WTC11 (cell line): ENCODE measurements at regions not wholly inside any gene's neighbourhood (a gene's known extent, or its start where the extent isn't known, plus 50 kb on each side); places are given as distances from the start of the nearest gene placed in this dataset.

Experiments used
- ATAC-seq: fragments of 200-7000 bp; cut with Tn5 transposase; 2 replicates; pipeline ENCODE4 v1.10.0; 2021; ENCODE audit warnings: mild to moderate bottlenecking, moderate library complexity
- CTCF ChIA-PET: fragments of 300-600 bp; sonication (Branson Sonifier 250); formaldehyde crosslinking; loops from one replicate; lab custom pipeline; 2021; ENCODE audit warnings: antibody characterized with exemption; lab: Charles Lee
- POLR2A ChIA-PET: fragments of 350-600 bp; sonication (Branson Sonifier 250); formaldehyde crosslinking; loops from one replicate; lab custom pipeline; 2021; ENCODE audit warnings: antibody characterized with exemption; lab: Charles Lee
- DNase-seq: peaks from one replicate; pipeline ENCODE4 v3.0.0; 2021; ENCODE audit warnings: low spot score
- H3K27ac Mint-ChIP-seq: 2 replicates; pipeline ENCODE4 v1.8.0; 2021; ENCODE audit warnings: mixed read lengths
- H3K27me3 Mint-ChIP-seq: 2 replicates; pipeline ENCODE4 v1.8.0; 2021; ENCODE audit warnings: low read depth, mild to moderate bottlenecking, moderate library complexity, mixed read lengths
- H3K36me3 Mint-ChIP-seq: 2 replicates; pipeline ENCODE4 v1.8.0; 2021; ENCODE audit warnings: mixed read lengths
- H3K4me1 Mint-ChIP-seq: 2 replicates; pipeline ENCODE4 v1.8.0; 2022; ENCODE audit warnings: mixed read lengths
- H3K4me3 Mint-ChIP-seq: 2 replicates; pipeline ENCODE4 v1.8.0; 2021; ENCODE audit warnings: mild to moderate bottlenecking, moderate library complexity, mixed read lengths
- H3K9me3 Mint-ChIP-seq: 2 replicates; pipeline ENCODE4 v1.8.0; 2021; ENCODE audit warnings: mixed read lengths
- ARID4B ChIP-seq: sonication (generic); formaldehyde crosslinking; IDR thresholded peaks from 2 replicates; pipeline ENCODE4 v1.8.0; 2023; ENCODE audit warnings: missing genetic modification reagents, mild to moderate bottlenecking, borderline replicate concordance
- ATF6 ChIP-seq: sonication (generic); formaldehyde crosslinking; IDR thresholded peaks from 2 replicates; pipeline ENCODE4 v1.8.1; 2023; ENCODE audit warnings: mild to moderate bottlenecking, missing genetic modification reagents
- ELF4 ChIP-seq: sonication (generic); formaldehyde crosslinking; IDR thresholded peaks from 2 replicates; pipeline ENCODE4 v1.8.1; 2022; ENCODE audit warnings: low read depth, mild to moderate bottlenecking, moderate library complexity, missing genetic modification reagents
- FOXJ3 ChIP-seq: sonication (generic); formaldehyde crosslinking; IDR thresholded peaks from 2 replicates; pipeline ENCODE4 v1.9.0; 2021; ENCODE audit warnings: missing genetic modification reagents, mild to moderate bottlenecking, borderline replicate concordance
- GABPB1 ChIP-seq: sonication (generic); formaldehyde crosslinking; IDR thresholded peaks from 2 replicates; pipeline ENCODE4 v1.8.1; 2023; ENCODE audit warnings: mild to moderate bottlenecking, missing genetic modification reagents
- KAT7 ChIP-seq: sonication (generic); formaldehyde crosslinking; IDR thresholded peaks from 2 replicates; pipeline ENCODE4 v1.8.1; 2023; ENCODE audit warnings: missing genetic modification reagents, mild to moderate bottlenecking, borderline replicate concordance
- SP1 ChIP-seq: sonication (generic); formaldehyde crosslinking; conservative IDR thresholded peaks from 2 replicates; pipeline ENCODE4 v1.8.1; 2022; ENCODE audit warnings: missing genetic modification reagents
- USF1 ChIP-seq: sonication (generic); formaldehyde crosslinking; IDR thresholded peaks from 2 replicates; pipeline ENCODE4 v1.8.0; 2022; ENCODE audit warnings: mild to moderate bottlenecking, missing genetic modification reagents
- ZNF219 ChIP-seq: sonication (generic); formaldehyde crosslinking; IDR thresholded peaks from 2 replicates; pipeline ENCODE4 v1.8.0; 2023; ENCODE audit warnings: missing genetic modification reagents, mild to moderate bottlenecking, borderline replicate concordance
- TF ChIP-seq, protein P1 (sequence below): fragments of 250-450 bp; sonication (Bioruptor Pico); IDR thresholded peaks from 2 replicates; pipeline ENCODE4 v2.1.2; 2022; ENCODE audit warnings: mild to moderate bottlenecking, moderate library complexity
- TF ChIP-seq, protein P2 (sequence below): fragments of 250-450 bp; sonication (Bioruptor Pico); conservative IDR thresholded peaks from 2 replicates; pipeline ENCODE4 v1.9.0; 2021; ENCODE audit warnings: mild to moderate bottlenecking
- TF ChIP-seq, protein P3 (sequence below): sonication (generic); formaldehyde crosslinking; IDR thresholded peaks from 2 replicates; pipeline ENCODE4 v1.8.0; 2023; ENCODE audit warnings: mild to moderate bottlenecking, missing genetic modification reagents
- TF ChIP-seq, protein P4 (sequence below): sonication (generic); formaldehyde crosslinking; IDR thresholded peaks from 2 replicates; pipeline ENCODE4 v1.8.1; 2022; ENCODE audit warnings: low read depth, missing genetic modification reagents, borderline replicate concordance
- TF ChIP-seq, protein P5 (sequence below): sonication (generic); formaldehyde crosslinking; IDR thresholded peaks from 2 replicates; pipeline ENCODE4 v1.8.1; 2023; ENCODE audit warnings: mild to moderate bottlenecking, missing genetic modification reagents, moderate library complexity

DNA sequence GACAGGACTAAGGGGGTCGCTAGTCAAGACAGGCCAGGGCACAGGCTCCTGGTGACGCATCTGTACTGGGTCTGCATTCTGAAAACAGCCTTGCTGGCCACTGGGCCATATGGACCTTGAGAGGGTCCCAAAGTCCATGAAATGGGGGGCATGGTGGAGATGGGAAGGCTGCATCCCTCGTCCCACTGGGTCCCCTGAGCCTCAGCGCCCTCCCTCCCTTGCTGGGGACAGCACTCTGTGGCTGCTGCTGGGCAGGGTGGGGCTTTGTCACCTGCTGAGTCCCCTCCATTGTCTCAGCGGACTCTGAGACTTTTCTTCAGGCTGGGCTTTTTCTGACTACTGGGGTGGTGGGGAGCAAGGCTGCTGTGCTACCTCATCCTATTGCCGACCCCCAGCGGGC, 205.2 kb downstream of the RHOU start:
- DNase-seq: no peak
- no peaks in the 10 kb centered on the region for H3K36me3 Mint-ChIP-seq
- POLR2A ChIA-PET: no interaction called here
- no peak overlapping the region for H3K27ac Mint-ChIP-seq
- no peaks in the 10 kb centered on the region for H3K9me3 Mint-ChIP-seq
- no peak overlapping the region for H3K4me3 Mint-ChIP-seq
- H3K27me3 Mint-ChIP-seq: no peaks in the 10 kb centered on the region
- peaks cover 50% of the 10 kb centered on the region for H3K4me1 Mint-ChIP-seq
- CTCF ChIA-PET: no interaction called here
- TF ChIP-seq, protein P1, sequence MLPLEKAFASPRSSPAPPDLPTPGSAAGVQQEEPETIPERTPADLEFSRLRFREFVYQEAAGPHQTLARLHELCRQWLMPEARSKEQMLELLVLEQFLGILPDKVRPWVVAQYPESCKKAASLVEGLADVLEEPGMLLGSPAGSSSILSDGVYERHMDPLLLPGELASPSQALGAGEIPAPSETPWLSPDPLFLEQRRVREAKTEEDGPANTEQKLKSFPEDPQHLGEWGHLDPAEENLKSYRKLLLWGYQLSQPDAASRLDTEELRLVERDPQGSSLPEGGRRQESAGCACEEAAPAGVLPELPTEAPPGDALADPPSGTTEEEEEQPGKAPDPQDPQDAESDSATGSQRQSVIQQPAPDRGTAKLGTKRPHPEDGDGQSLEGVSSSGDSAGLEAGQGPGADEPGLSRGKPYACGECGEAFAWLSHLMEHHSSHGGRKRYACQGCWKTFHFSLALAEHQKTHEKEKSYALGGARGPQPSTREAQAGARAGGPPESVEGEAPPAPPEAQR (CRISPR knock-in tag): no peak
- TF ChIP-seq, protein P2, sequence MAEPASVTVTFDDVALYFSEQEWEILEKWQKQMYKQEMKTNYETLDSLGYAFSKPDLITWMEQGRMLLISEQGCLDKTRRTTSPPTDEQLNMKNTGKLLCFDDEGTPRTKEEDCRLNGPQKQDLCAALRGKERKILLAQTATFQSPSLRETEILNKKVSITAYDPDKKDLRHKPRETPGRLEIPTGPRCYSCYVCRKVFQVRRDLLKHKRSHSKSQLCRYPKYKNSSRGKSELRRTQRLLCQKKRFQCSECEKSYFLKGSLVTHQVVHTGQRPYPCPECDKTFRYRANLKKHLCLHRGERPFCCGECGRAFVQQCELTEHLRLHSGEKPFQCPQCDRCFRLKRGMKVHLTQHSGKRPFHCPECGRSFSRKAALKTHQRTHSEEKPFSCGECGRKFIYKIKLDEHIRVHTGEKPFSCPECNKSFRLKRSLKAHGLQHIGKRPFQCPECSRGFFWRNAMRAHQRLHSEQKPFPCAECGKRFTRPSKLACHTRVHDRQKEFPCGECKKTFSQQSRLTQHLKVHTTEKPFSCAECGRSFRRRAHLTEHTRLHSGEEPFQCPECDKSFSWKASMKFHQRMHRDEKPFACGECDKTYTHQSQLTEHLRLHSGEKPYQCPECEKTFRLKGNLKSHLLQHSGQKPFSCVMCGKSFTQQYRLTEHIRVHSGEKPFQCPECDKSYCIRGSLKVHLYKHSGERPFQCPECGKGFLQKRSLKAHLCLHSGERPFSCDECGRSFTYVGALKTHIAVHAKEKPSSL (CRISPR knock-in tag): no peak
- TF ChIP-seq GABPB1: no peak
- no peak for TF ChIP-seq KAT7
- TF ChIP-seq, protein P3, sequence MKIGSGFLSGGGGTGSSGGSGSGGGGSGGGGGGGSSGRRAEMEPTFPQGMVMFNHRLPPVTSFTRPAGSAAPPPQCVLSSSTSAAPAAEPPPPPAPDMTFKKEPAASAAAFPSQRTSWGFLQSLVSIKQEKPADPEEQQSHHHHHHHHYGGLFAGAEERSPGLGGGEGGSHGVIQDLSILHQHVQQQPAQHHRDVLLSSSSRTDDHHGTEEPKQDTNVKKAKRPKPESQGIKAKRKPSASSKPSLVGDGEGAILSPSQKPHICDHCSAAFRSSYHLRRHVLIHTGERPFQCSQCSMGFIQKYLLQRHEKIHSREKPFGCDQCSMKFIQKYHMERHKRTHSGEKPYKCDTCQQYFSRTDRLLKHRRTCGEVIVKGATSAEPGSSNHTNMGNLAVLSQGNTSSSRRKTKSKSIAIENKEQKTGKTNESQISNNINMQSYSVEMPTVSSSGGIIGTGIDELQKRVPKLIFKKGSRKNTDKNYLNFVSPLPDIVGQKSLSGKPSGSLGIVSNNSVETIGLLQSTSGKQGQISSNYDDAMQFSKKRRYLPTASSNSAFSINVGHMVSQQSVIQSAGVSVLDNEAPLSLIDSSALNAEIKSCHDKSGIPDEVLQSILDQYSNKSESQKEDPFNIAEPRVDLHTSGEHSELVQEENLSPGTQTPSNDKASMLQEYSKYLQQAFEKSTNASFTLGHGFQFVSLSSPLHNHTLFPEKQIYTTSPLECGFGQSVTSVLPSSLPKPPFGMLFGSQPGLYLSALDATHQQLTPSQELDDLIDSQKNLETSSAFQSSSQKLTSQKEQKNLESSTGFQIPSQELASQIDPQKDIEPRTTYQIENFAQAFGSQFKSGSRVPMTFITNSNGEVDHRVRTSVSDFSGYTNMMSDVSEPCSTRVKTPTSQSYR: no peak
- TF ChIP-seq ELF4 (CRISPR knock-in tag): no peak
- TF ChIP-seq, protein P4, sequence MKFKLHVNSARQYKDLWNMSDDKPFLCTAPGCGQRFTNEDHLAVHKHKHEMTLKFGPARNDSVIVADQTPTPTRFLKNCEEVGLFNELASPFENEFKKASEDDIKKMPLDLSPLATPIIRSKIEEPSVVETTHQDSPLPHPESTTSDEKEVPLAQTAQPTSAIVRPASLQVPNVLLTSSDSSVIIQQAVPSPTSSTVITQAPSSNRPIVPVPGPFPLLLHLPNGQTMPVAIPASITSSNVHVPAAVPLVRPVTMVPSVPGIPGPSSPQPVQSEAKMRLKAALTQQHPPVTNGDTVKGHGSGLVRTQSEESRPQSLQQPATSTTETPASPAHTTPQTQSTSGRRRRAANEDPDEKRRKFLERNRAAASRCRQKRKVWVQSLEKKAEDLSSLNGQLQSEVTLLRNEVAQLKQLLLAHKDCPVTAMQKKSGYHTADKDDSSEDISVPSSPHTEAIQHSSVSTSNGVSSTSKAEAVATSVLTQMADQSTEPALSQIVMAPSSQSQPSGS (CRISPR knock-in tag): no peak
- TF ChIP-seq SP1 (CRISPR knock-in tag): no peak
- no peak for TF ChIP-seq ZNF219
- TF ChIP-seq ATF6 (CRISPR knock-in tag): no peak
- TF ChIP-seq USF1 (CRISPR knock-in tag): no peak
- TF ChIP-seq FOXJ3: no peak
- no peak for TF ChIP-seq ARID4B
- TF ChIP-seq, protein P5, sequence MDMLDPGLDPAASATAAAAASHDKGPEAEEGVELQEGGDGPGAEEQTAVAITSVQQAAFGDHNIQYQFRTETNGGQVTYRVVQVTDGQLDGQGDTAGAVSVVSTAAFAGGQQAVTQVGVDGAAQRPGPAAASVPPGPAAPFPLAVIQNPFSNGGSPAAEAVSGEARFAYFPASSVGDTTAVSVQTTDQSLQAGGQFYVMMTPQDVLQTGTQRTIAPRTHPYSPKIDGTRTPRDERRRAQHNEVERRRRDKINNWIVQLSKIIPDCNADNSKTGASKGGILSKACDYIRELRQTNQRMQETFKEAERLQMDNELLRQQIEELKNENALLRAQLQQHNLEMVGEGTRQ (CRISPR knock-in tag): no peak
- TF ChIP-seq, all 79 proteins: peak for 0
- ATAC-seq: no peak
